OCI-M2 (cell line): ENCODE measurements at regions not wholly inside any gene's neighbourhood (a gene's known extent, or its start where the extent isn't known, plus 50 kb on each side); places are given as distances from the start of the nearest gene placed in this dataset.
"Not testable (repeated sequence)": the region's sequence is repeated elsewhere in the genome, so short reads cannot be mapped to it uniquely, and the experiment has no call there.

Source experiments
- DNase-seq: peaks from one replicate; lab custom pipeline; 2025; ENCODE audit not compliant: unreplicated experiment; lab: John Stamatoyannopoulos, UW

DNA sequence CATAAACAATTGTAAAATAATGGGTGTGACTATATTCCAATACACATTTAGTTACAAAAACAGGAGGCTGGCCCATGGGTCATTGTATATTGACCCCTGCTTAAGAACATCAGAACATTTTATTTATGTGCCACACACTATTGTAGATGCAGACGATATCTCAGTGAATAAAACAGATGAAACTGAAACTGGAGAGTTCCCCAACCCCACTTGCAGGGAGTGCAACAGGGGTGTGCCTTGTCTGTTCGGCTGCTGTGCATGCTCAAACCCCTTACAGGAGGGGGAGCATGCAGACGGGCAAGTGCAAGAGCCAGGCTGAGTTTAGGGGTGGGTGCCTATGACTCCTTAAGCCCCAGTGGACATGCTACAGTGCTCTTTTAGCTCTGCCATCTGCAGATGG lies 509.6 kb downstream of the IGSF11 start:
- DNase-seq = no peak

DNA sequence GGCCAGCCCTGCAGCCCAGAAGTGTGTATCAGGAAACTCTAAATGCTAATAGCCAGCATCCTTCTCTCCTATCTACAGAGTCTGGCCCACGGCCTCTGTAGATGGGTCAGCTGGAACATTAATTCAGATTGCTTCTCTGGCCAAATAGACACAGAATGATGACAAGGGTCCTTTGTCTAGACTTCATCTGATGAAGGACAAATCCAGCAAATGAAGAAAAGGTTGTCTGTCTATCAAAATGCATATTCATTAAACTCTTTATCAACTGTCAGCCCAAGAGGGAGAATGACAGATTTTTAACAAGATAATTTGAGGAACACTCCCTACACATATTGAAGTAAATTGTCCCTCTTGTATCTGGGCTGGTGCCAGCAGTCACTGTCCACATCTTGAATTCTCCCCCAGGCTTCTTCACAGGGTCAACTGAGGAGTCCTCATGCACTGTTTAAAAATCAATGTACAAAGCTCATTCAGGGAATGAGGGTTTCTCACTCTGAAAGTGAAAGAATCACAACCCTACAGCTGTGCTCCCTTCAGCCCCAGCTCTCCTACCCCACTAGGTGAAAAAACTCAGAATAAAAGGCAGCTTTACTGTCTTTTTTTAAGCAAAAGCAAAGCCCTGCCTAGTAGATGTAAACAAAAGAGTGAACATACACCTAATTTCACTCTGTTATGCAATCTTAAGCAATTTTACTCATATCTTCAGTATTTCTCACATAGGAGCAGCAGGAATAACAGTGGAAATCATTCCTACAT lies 507.7 kb downstream of the IGSF11 start:
- DNase-seq = no peak

GRCh38 chr3:118527514-118528044 lies 507.1 kb downstream of the IGSF11 start:
- DNase-seq = no peak

DNA sequence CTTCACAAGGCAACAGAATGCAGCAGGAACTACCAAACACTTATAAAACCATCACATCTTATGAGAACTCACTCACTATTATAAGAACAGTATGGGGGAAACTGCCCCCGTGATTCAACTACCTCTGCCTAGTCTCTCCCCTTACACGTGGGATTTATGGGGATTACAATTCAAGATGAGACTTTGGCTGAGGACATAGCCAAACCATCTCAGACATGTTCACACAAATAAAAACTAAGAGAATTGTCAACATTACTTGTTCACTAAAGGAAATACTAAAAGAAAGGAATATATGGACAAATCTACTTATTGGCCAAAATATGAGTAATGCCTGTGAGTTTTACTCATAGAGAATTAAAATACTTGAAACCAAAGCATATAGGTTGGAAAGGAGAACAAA lies 505.1 kb downstream of the IGSF11 start:
- no peak for DNase-seq

- no peak for DNase-seq
Observed at GRCh38 chr3:118530350-118530922, 504.2 kb downstream of the IGSF11 start.

DNA sequence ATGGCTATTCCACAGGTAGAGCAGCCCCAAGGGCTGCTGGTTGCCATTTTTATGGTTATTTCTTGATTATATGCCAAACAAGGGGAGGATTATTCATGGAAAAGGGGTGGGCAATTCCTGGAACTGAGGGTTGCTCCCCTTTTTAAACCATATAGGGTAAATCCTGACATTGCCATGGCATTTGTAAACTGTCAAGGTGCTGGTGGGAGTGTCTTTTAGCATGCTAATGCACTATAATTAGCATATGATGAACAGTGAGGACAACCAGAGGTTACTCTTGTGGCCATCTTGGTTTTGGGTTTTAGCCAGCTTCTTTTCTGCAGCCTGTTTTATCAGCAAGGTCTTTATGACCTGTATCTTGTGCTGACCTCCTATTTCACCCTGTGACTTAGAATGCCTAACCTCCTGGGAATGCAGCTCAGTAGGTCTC lies 503.7 kb downstream of the IGSF11 start:
- not testable (repeated sequence) for DNase-seq

- DNase-seq = no peak
Observed at GRCh38 chr3:118531816-118532215, 502.8 kb downstream of the IGSF11 start.

GRCh38 chr3:118533676-118534075 lies 501.0 kb downstream of the IGSF11 start:
- DNase-seq = no peak

DNA sequence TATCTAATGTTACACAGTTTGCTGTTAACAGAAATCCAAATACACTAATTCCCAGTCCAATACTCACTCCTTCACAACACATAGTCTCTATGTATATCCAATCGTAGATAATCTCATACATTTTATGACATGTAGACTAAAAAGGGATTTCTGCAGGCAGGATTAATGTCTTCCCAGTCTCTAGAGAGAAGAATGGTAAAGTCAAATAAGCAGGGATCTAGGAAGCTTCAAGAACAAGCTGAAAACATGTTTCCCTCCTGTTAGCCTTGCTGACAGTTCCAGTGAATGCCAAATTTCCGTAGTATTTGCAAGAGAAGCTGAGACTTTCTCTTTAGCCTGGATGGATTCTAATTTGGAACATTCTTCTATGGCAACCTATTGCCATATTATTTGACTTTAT lies 500.1 kb downstream of the IGSF11 start:
- no peak for DNase-seq

DNA sequence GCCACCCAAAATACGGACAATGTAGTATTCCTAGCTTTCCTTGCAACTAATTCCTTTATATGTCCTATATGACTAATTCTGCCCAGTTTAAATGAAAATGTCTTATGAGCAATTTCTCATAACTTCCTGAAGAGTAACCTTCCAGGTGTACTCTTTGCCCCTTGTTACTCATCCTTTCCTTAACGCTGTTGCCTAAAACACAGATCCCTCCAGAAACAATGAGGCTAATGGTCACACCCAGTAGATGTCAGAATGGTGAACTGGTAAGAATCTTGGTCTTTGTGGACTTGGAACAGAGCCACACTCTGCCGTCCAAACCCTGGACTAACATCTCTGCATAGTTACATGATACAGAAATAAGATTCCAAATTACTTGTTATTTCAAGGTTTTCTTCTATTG lies 497.9 kb downstream of the IGSF11 start:
- DNase-seq = no peak

DNA sequence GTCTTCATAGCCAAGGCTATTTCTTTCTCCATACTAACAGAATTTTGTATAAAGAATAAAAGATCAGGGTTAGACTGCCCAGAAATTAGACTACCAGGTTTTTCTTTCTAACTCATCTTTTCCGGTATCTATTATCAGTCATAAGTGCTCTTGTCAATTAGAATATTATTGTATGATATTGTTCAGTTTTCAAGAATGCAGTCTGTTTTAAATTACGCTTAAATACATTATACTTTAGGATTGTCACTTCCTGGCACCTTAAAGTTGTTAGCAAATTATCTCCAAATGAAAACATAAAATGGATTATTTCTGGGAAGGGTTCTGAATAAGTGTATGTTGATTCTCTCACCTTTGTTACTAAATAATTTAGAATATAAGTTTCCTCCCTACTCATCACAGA lies 497.2 kb downstream of the IGSF11 start:
- no peak for DNase-seq

- no peak for DNase-seq
Observed at GRCh38 chr3:118538187-118538586, 496.5 kb downstream of the IGSF11 start.

DNA sequence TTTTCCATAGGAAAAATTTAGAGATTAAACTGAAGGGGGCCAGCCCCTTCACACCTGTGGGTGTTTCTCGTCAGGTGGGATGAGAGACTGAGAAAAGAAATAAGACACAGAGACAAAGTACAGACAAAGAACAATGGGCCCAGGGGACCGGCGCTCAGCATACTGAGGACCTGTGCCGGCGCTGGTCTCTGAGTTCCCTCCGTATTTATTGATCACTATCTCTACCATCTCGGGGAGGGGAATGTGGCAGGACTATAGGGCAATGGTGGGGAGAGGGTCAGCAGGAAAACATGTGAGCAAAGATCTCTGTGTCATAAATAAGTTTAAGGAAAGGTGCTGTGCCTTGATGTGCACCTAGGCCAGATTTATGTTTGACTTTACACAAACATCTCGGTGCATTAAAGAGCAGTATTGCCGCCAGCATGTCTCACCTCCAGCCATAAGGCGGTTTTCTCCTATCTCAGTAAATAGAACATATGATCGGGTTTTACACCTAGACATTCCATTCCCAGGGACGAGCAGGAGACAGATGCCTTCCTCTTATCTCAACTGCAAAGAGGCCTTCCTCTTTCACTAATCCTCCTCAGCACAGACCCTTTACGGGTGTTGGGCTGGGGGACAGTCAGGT lies 494.7 kb downstream of the IGSF11 start:
- DNase-seq = not testable (repeated sequence)

- not testable (repeated sequence) for DNase-seq
Observed at GRCh38 chr3:118540448-118540821, 494.2 kb downstream of the IGSF11 start.

- no peak for DNase-seq
Observed at GRCh38 chr3:118540826-118541225, 493.8 kb downstream of the IGSF11 start.

GRCh38 chr3:118541796-118542195 lies 492.9 kb downstream of the IGSF11 start:
- no peak for DNase-seq

DNA sequence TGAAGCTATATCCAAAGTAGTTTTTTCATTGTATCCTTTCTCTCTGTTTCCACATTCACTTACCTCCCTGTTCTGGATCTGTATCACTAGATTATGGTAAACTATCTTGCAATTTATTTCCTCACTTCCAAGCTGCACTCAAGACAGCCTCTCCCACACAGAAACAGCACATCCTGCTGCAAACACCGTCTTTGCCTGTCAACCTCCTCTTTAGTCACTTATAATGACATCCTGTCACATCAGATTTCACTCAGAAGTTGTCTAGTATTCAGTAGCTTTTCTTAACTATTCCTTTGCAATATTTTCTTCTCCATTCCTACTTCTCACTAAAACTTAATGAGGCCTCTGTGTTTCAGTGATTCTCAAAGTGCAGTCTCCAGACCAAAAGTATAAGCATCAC lies 490.8 kb downstream of the IGSF11 start:
- no peak for DNase-seq

DNA sequence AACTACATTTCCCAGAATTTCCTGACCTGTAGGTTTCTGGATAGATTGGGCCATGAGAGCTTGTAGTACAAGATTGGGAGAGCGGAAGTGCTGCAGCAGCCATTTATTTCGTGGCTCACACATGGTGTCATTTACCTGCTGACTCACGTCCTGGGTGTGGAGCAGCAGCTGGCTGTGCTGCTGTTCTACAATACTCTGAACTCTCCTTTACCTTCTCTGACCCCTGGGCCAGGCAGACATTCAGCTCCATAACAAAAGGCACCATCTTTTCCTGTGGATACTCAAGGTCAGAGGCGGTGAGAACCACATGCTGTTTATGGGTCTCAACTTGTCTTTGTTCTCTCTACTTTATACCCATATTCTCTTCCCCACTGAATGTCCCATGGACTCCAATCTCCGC lies 490.2 kb downstream of the IGSF11 start:
- no peak for DNase-seq

DNA sequence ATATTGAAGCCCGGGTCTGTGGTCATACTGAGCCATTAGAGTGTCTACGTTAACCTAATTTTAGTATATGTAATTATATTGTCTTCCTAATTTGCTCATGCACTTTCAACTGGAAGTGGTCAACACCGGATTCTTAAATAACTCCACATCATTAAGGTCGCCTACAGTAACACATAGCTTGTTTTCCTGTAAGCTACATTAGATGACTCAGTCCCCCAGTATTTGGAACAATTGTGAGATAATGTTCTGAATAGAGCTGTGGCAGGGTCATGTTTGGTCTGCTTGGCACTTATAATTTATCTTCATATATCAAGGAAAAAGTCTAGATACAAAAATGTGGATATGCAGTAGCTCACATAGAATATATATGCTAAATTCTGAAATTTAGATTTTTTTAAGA lies 486.2 kb downstream of the IGSF11 start:
- no peak for DNase-seq

- no peak for DNase-seq
Observed at GRCh38 chr3:118550122-118550521, 484.5 kb downstream of the IGSF11 start.

DNA sequence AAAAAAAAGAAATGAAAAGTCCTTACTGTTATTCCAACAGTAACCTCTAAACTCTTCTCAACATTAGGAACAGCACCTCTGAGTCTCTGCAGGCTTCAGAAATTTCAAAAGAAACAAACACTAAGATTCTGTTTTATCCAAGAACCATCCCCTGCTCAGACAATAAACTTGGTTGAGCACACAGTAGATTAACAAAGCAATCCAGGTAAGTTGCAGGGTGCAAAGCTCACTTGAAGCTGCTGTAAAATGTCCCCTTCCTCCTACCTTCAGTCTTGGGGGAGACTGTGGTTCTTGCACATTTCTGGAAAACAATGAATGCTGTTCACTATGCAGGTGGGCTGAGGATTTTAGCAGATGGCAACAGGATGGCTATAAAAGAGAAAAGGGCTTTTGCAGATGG lies 484.1 kb downstream of the IGSF11 start:
- DNase-seq = no peak

GRCh38 chr3:118554148-118554838 lies 480.4 kb downstream of the IGSF11 start:
- no peak for DNase-seq
